ENCODE measurements at regions not wholly inside any gene's neighbourhood (a gene's known extent, or its start where the extent isn't known, plus 50 kb on each side); places are given as distances from the start of the nearest gene placed in this dataset.

DNA sequence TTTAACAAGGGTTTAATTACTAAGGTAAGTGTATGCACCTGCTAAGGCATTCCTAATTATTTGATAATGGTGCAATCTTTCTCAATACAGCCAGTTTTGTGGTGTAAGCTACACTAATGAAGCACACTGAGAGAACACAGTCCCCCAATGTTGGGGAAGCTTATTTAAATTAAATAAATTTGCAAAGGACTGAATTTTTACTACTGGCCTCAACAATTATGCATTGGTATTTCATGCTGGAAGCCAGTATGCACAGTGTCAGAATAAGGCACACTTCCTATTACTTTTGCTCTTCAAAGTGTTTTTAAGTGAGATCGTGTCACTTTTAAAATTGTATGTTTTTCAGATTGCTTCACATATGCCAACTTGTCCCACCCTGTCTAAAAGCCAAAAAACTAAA lies 103.2 kb upstream of the ZNF521 start:
- Histone ChIP-seq H2AK9ac (replicated peaks; ENCODE audit: low read depth, low read length, poor library complexity) (no peak overlapping the region), H4K5ac (ENCODE audit: low read depth, low read length) (no peak overlapping the region), H2BK20ac (ENCODE audit: low read depth, low read length) (no peak overlapping the region), H3K79me1 (ENCODE audit: low read depth in 1 of 2, low read length in 2 of 2) (no peaks in the 10 kb centered on the region), H3K27me3 (ENCODE audit: control insufficient read depth, insufficient read depth, low read length) (no peaks in the 10 kb centered on the region), H3K27ac (ENCODE audit: insufficient read depth, low read length) (no peak overlapping the region), H3K18ac (ENCODE audit: low read depth, low read length) (no peak overlapping the region), H2BK120ac (ENCODE audit: low read depth, low read length) (no peak overlapping the region), H3K4me1 (ENCODE audit: control insufficient read depth, insufficient read depth, low read length) (peaks cover 8% of the 10 kb centered on the region), H3K9me3 (ENCODE audit: control insufficient read depth, insufficient read depth, low read length) (peaks cover 2% of the 10 kb centered on the region; the same call in 1 of the 2 replicates), H3K56ac (ENCODE audit: extremely low read depth, insufficient read depth, low read length) (no peak overlapping the region), H4K20me1 (ENCODE audit: insufficient read depth, low read length) (no peaks in the 10 kb centered on the region), H3K4me2 (ENCODE audit: low read depth, low read length) (no peak overlapping the region), H3K14ac (replicated peaks; ENCODE audit: low read depth, low read length) (no peak overlapping the region), H4K8ac (ENCODE audit: low read depth in 2 of 2, low read length in 2 of 2) (no peak overlapping the region), H2BK15ac (ENCODE audit: low read depth, low read length) (no peak overlapping the region), H2BK5ac (ENCODE audit: low read depth, low read length, poor library complexity, severe bottlenecking) (no peak overlapping the region), H3K36me3 (ENCODE audit: control insufficient read depth, insufficient read depth, low read length) (no peaks in the 10 kb centered on the region), H3K4me3 (ENCODE audit: insufficient read depth, low read depth, low read length) (no peak overlapping the region), H3K9me1 (ENCODE audit: insufficient read depth, low read length) (no peaks in the 10 kb centered on the region), H4K91ac (ENCODE audit: insufficient read depth, low read depth, low read length) (no peak overlapping the region), H3K9ac (ENCODE audit: low read depth, low read length) (no peak overlapping the region), H2AFZ (replicated peaks; ENCODE audit: low read length, poor library complexity) (no peak overlapping the region), H3K4ac (ENCODE audit: low read depth, low read length) (no peak overlapping the region), H2AK5ac (ENCODE audit: low read depth, low read length) (no peak overlapping the region), H3K23ac (ENCODE audit: low read depth, low read length) (no peak overlapping the region)
- CTCF ChIA-PET = no interaction called here
- dilution Hi-C loops (cut with HindIII; ENCODE audit: low sequenced_read_pairs, unreplicated experiment) (no loop called here), in situ Hi-C loops (cut with MboI; ENCODE audit: low sequenced_read_pairs) (no loop called here), intact Hi-C loops (cut with micrococcal nuclease) (no loop called here)
- POLR2A ChIA-PET (ENCODE audit: unreplicated experiment) = no interaction called here
- no CpG with 5 or more reads among the region's 1 CpG for WGBS, 2 experiments (ENCODE audit: extremely low coverage in 2 of 2, insufficient read length in 1 of 2)
- ATAC-seq (ENCODE audit: low read depth) = no peak
- no peak for DNase-seq
- BruUV-seq (replicated peaks) = no TSS peak
- TF ChIP-seq CHD1 (IDR thresholded peaks at IDR 0.05; ENCODE audit: low read depth, low read length) = no peak

Measured in IMR-90 (cell line).